ENCODE measurements at regions not wholly inside any gene's neighbourhood (a gene's known extent, or its start where the extent isn't known, plus 50 kb on each side); places are given as distances from the start of the nearest gene placed in this dataset.

DNA sequence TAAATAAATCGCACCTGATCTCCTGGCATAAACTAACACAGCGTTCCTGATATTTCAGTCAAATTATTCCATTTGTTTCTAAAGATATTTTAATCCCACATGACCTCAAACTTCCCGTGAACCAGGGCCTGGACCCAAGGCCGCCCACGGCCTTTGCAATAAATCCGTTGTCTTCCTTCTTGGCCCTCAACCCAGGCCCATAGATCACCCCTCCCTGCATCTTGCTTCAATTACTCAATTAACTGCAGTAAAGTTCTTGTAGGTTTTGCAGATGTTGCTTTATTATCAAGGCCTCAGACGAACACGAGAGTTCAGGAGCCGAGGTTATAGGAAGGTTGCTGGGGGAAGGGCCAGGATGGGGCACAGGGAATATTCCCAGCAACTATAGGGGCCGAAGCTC lies 249.4 kb downstream of the RAB11FIP2 start:
- TF ChIP-seq, protein P1, sequence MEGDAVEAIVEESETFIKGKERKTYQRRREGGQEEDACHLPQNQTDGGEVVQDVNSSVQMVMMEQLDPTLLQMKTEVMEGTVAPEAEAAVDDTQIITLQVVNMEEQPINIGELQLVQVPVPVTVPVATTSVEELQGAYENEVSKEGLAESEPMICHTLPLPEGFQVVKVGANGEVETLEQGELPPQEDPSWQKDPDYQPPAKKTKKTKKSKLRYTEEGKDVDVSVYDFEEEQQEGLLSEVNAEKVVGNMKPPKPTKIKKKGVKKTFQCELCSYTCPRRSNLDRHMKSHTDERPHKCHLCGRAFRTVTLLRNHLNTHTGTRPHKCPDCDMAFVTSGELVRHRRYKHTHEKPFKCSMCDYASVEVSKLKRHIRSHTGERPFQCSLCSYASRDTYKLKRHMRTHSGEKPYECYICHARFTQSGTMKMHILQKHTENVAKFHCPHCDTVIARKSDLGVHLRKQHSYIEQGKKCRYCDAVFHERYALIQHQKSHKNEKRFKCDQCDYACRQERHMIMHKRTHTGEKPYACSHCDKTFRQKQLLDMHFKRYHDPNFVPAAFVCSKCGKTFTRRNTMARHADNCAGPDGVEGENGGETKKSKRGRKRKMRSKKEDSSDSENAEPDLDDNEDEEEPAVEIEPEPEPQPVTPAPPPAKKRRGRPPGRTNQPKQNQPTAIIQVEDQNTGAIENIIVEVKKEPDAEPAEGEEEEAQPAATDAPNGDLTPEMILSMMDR (IDR thresholded peaks at IDR 0.05) = no peak

DNA sequence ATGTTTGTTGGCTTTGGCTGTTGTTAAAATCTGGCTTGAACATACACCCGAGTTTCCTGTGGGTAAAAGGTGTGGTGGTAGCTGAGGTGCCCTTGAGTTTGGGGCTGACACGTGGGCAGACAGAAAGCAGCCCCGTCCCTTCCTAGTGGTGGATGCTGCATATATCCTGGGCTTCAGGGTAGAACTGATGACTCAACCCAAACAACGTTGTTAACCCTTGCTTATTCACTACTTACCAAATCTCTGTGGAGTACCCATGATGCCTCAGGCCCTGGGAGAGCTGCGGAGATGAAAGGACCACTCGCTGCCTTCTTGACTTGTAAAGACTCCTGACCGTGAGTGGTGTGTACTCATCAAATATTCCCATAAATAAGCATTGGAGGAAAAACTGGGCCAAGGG lies 245.1 kb downstream of the RAB11FIP2 start:
- TF ChIP-seq, protein P1 (IDR thresholded peaks at IDR 0.05) = no peak

DNA sequence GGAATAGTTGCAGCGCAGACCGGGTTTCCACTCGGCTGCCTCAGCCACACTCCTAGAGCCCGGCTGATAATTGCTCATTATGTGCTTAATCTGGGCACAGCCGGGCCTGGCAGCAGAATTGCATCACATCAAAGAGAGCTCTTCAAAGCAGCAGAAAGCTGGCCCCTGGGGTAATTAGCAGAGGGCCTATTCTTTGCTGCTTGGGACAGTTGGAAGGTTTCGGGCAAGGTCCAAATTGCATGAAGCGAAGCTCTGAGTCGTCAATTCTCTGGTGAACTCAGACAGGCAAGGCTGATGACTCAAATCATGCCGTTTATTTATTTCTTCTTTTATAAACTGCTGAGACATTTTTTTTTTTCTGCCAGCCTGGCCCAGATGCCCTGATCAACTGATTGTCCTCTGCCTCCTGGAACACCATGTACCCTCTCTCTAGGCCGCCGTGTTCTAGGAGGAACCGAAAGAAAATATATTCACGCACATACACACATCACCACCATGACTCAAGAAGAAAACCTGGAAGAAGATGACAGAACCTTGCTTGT lies 242.2 kb downstream of the RAB11FIP2 start:
- TF ChIP-seq, protein P1 (IDR thresholded peaks at IDR 0.05) = no peak

DNA sequence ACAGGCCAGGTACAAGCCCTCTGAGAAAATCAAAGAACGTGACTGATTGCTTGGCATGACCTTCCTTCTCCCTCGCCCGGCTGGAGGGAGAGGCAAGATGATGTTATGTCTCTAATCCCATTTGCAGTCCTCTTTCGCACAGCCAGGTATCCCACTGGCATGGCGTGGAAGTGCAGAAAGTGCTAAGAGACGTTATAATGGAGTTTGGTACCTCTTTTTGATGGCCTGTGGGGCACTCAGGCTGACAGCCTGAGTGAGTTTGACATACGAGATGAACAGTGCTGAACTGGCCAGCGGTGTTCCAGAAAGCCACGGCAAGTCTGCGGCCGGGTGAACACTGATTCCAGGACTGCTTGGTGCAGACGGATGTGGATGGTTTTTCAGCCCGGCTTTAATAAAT lies 241.6 kb downstream of the RAB11FIP2 start:
- TF ChIP-seq, protein P1 (IDR thresholded peaks at IDR 0.05) = no peak

DNA sequence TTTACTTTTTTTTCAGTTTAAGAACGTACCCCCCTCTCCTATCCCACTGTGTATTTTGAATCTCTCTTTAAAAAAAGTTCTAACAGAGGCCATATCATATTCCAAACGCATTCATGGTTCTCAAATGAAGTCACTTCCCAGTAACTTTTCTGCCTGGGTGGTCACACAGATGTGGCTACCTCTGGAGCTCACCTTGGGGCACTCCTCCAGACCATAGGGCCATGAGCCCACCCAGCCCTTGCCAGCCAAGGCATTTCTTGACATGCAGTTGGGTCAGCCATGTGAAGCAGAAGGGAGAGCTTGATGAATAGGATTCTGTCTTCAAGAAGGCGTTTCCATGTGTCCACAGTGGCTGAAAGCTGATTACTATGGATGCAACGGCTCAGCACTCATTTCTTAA lies 239.3 kb downstream of the RAB11FIP2 start:
- TF ChIP-seq, protein P1 (IDR thresholded peaks at IDR 0.05) = no peak

DNA sequence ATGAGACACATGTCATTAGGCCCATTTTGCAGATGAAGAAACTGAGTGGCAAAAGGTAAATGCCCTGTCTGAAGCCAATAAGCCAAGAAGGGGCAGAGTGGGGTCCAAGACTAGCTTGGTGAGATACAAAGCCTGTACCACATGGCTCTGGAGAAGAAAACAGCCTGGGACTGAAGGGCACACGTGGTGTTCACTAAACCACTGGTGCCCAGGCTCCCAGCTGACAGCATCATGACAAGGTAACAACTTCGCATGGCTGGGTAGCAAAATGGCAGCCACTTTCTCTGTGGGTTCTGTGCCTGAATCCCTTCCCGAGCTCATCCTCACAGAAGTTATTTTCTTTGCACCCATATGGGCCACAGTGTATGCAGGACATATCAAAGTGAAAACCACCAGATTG lies 229.6 kb downstream of the RAB11FIP2 start:
- TF ChIP-seq, protein P1 (IDR thresholded peaks at IDR 0.05) = no peak

DNA sequence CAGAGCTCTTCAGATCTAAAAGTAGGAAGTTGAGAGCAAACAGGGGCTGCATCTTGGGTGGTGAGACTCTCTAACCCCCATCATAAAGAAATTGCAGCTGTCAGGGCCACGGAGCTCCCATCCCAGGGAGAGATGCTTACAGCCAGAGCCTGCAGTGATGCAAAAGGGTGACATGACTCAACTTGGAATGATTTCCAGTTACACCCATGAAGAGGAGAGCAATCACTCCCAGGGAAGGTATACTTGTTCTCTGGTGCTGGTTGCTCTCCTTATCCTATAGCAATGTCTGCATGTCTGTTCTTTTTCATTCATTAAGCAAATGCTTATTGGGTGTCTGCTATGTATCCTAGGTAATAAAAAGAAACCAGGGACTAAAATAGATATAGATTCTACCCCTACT lies 228.0 kb downstream of the RAB11FIP2 start:
- TF ChIP-seq, protein P1 (IDR thresholded peaks at IDR 0.05) = no peak

DNA sequence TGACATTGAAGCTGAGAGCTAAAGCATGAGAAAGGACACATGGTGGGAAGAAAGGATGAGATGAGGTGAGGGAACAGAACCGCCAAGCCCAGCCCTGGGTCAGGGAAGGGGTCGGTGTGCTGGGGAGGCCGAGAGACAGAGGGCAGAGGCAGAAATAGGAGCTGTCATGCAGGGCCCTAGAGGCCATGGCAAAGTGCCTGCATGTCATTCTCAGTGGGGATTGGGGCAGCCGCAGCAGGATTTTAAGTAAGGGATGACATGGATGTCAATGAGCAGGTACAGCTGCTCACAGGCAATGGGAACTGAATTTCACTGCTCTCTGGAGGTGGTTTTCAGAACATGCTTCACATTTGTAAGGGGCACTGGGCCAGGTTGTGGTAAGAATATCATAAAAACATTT lies 227.4 kb downstream of the RAB11FIP2 start:
- TF ChIP-seq, protein P1 (IDR thresholded peaks at IDR 0.05) = no peak
